Astrocyte (in vitro differentiated cells and primary cell): ENCODE measurements at regions not wholly inside any gene's neighbourhood (a gene's known extent, or its start where the extent isn't known, plus 50 kb on each side); places are given as distances from the start of the nearest gene placed in this dataset.

Experiments used
- EZH2 ChIP-seq: IDR thresholded peaks from 2 replicates; pipeline ENCODE4 v1.6.1; 2012; ENCODE audit warnings: mild to moderate bottlenecking, low read length, inconsistent platforms; ENCODE audit not compliant: insufficient read depth
- TF ChIP-seq, protein P1 (sequence below): IDR thresholded peaks from 2 replicates; pipeline ENCODE4 v1.5.1; 2011; ENCODE audit warnings: low read depth, mild to moderate bottlenecking, inconsistent platforms, low read length, moderate library complexity; ENCODE audit not compliant: insufficient read depth

DNA sequence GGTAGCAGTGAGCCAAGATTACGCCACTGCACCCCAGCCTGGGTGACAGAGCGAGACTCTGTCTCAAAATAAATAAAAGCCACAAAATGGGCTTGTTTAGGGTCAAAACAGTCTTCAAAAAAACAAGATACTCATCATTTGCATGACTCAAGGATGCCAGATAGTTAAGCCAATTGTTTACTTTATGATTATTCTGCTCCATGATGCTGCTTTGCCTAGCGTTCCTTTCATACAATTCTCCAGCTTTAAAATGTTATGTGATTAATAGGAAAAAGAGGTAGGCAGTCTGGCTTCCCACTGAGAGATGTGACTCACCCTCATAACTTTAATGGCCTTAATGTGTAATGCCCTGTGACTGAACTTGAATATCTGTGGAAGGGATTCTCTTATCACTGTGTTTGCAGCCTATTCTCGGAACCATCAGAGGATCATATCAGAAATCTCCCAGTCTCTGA, 364.6 kb upstream of the TRPC7 start:
- TF ChIP-seq, protein P1, sequence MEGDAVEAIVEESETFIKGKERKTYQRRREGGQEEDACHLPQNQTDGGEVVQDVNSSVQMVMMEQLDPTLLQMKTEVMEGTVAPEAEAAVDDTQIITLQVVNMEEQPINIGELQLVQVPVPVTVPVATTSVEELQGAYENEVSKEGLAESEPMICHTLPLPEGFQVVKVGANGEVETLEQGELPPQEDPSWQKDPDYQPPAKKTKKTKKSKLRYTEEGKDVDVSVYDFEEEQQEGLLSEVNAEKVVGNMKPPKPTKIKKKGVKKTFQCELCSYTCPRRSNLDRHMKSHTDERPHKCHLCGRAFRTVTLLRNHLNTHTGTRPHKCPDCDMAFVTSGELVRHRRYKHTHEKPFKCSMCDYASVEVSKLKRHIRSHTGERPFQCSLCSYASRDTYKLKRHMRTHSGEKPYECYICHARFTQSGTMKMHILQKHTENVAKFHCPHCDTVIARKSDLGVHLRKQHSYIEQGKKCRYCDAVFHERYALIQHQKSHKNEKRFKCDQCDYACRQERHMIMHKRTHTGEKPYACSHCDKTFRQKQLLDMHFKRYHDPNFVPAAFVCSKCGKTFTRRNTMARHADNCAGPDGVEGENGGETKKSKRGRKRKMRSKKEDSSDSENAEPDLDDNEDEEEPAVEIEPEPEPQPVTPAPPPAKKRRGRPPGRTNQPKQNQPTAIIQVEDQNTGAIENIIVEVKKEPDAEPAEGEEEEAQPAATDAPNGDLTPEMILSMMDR: no peak
- no peak for TF ChIP-seq EZH2
